Upper lobe of left lung (tissue), 4 donors: ENCODE measurements at regions not wholly inside any gene's neighbourhood (a gene's known extent, or its start where the extent isn't known, plus 50 kb on each side); places are given as distances from the start of the nearest gene placed in this dataset.

Experiments used
- CTCF ChIP-seq, 6 experiments: fragments of 450-650 bp in 4 of 6; fragments of 200-600 bp in 2 of 6; sonication (generic) in 2 of 6; IDR thresholded peaks; one replicate each; pipeline ENCODE4 v1.5.1; 2016 to 2019; ENCODE audit warnings: antibody characterized with exemption in 6 of 6
- EP300 ChIP-seq, 4 donors: sonication (generic); formaldehyde crosslinking; IDR thresholded peaks; one replicate each; pipeline ENCODE4 v1.5.1; 2017; ENCODE audit warnings: antibody characterized with exemption in 4 of 4, control low read depth in 2 of 4
- POLR2AphosphoS5 ChIP-seq, 2 donors: sonication (generic); formaldehyde crosslinking; IDR thresholded peaks; one replicate each; pipeline ENCODE4 v1.5.1; 2017; ENCODE audit warnings: antibody characterized with exemption in 2 of 2

GRCh38 chr6:23006656-23007055 lies 437.3 kb downstream of the HDGFL1 start:
- TF ChIP-seq CTCF (IDR thresholded peaks at IDR 0.05) (no peak), EP300 (IDR thresholded peaks at IDR 0.05) (no peak), POLR2AphosphoS5 (IDR thresholded peaks at IDR 0.05) (no peak)
